Suprapubic skin (tissue), 4 donors: ENCODE measurements at regions not wholly inside any gene's neighbourhood (a gene's known extent, or its start where the extent isn't known, plus 50 kb on each side); places are given as distances from the start of the nearest gene placed in this dataset.

Source experiments
- DNase-seq, 2 donors: peaks; one replicate each; pipeline ENCODE4 v3.0.0-alpha.2; 2019; ENCODE audit warnings: low spot score in 2 of 2
- H3K27ac ChIP-seq: fragments of 200-600 bp; sonication (generic); one replicate; pipeline ENCODE4 v1.5.1; 2019
- H3K27me3 ChIP-seq: fragments of 200-600 bp; sonication (generic); one replicate; pipeline ENCODE4 v1.5.1; 2019
- H3K36me3 ChIP-seq: fragments of 200-600 bp; sonication (generic); one replicate; pipeline ENCODE4 v1.5.1; 2019
- H3K4me1 ChIP-seq: fragments of 200-600 bp; sonication (generic); one replicate; pipeline ENCODE4 v1.5.1; 2019
- H3K4me3 ChIP-seq: fragments of 200-600 bp; sonication (generic); one replicate; pipeline ENCODE4 v1.5.1; 2019; ENCODE audit warnings: mild to moderate bottlenecking
- H3K9me3 ChIP-seq: fragments of 200-600 bp; sonication (generic); one replicate; pipeline ENCODE4 v1.5.1; 2019
- EP300 ChIP-seq: sonication (generic); formaldehyde crosslinking; IDR thresholded peaks from one replicate; pipeline ENCODE4 v1.6.1; 2017; ENCODE audit warnings: antibody characterized with exemption
- POLR2A ChIP-seq, 2 donors: fragments of 450-650 bp; IDR thresholded peaks; one replicate each; pipeline ENCODE4 v1.6.1; 2017; ENCODE audit warnings: antibody characterized with exemption in 2 of 2, mild to moderate bottlenecking in 2 of 2, moderate library complexity in 2 of 2
- POLR2AphosphoS5 ChIP-seq, 3 donors: sonication (generic); formaldehyde crosslinking; IDR thresholded peaks; one replicate each; pipeline ENCODE4 v1.6.1; 2017; ENCODE audit warnings: antibody characterized with exemption in 3 of 3
- WGBS: methylation state at CpG from one replicate; pipeline ENCODE4 v1.1.5; 2018; 5-methylcytosine and 5-hydroxymethylcytosine counted together
- TF ChIP-seq, protein P1 (sequence below), 2 donors: fragments of 200-600 bp in 1 of 2; fragments of 450-650 bp in 1 of 2; sonication (generic) in 1 of 2; IDR thresholded peaks; one replicate each; pipeline ENCODE4 v1.5.1; 2016 to 2019; ENCODE audit warnings: antibody characterized with exemption in 2 of 2, mild to moderate bottlenecking in 1 of 2, moderate library complexity in 1 of 2

DNA sequence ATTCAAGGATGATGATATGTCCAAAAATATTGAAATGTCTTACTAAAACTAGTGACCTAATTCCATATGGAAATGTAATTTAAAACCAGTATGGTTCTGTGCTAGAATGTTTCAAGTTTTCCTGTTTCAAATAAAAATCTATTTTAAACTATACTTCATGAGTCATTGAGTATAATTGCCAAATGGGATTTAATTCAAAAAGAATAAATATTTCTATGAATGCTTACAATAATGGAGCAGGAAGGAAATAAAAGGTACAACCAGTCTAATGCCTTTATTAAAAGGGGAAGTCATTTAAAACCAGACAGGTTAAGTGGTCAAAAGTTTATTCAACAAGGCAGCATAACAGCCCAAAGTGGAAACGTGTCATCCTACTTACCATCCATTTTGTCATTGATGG is 2347.1 kb downstream of the PCDH7 start:
- 25% methylated on average over 1 of the region's 1 CpG for WGBS
- Histone ChIP-seq H3K9me3 (peaks cover 8% of the 10 kb centered on the region), H3K4me3 (no peak overlapping the region), H3K4me1 (peaks cover under 1% of the 10 kb centered on the region), H3K36me3 (no peaks in the 10 kb centered on the region), H3K27me3 (no peaks in the 10 kb centered on the region), H3K27ac (no peak overlapping the region)
- no peak for TF ChIP-seq EP300
- TF ChIP-seq POLR2A (IDR thresholded peaks at IDR 0.05), result no peak
- TF ChIP-seq POLR2AphosphoS5 (IDR thresholded peaks at IDR 0.05), result no peak
- TF ChIP-seq, protein P1, sequence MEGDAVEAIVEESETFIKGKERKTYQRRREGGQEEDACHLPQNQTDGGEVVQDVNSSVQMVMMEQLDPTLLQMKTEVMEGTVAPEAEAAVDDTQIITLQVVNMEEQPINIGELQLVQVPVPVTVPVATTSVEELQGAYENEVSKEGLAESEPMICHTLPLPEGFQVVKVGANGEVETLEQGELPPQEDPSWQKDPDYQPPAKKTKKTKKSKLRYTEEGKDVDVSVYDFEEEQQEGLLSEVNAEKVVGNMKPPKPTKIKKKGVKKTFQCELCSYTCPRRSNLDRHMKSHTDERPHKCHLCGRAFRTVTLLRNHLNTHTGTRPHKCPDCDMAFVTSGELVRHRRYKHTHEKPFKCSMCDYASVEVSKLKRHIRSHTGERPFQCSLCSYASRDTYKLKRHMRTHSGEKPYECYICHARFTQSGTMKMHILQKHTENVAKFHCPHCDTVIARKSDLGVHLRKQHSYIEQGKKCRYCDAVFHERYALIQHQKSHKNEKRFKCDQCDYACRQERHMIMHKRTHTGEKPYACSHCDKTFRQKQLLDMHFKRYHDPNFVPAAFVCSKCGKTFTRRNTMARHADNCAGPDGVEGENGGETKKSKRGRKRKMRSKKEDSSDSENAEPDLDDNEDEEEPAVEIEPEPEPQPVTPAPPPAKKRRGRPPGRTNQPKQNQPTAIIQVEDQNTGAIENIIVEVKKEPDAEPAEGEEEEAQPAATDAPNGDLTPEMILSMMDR (IDR thresholded peaks at IDR 0.05), result no peak
- no peak for DNase-seq

DNA sequence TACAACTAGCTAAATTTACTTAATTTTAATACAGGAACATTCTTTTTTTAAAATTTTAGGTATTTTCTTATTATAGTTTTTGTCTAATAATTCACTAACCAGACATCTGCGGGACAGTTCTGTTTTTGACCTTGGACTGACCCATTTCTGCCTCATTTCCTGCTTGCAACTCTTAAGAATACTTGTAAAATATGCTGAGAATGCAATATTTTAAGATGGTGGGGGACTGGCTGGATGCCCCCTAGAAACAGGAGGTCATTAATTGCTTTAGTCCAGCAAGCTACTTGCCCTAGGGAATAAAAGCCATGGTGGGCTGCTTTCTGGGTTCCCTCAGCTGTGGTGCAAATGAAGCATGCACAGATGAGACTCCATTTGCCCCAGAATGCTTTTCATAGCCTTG is 2348.4 kb downstream of the PCDH7 start:
- no peak for DNase-seq
- Histone ChIP-seq H3K9me3 (peaks cover 8% of the 10 kb centered on the region), H3K4me3 (no peak overlapping the region), H3K27ac (no peak overlapping the region), H3K4me1 (no peaks in the 10 kb centered on the region), H3K27me3 (no peaks in the 10 kb centered on the region), H3K36me3 (no peaks in the 10 kb centered on the region)
- 82% methylated on average over 1 of the region's 1 CpG for WGBS
- TF ChIP-seq POLR2AphosphoS5 (IDR thresholded peaks at IDR 0.05) (no peak), POLR2A (IDR thresholded peaks at IDR 0.05) (no peak), EP300 (no peak)
- TF ChIP-seq, protein P1 (IDR thresholded peaks at IDR 0.05), result no peak

DNA sequence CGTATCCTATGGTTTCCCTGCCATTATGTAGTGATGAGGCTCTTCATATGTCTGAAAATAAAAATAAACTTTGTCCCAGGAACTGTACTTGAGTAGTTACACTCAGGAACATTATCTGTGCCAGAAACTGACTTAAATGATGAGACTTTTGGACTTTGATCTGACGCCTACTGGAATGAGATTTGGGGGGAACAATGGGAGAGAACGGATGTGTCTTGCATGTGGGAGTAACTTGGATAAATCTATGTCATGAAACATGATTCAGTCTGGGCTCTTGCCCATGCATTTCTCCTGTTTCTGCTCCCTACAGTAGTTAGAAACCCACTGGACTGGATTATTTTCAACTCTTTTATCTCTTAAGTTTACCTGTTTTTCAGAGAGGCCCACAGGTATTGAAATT is 2351.4 kb downstream of the PCDH7 start:
- DNase-seq, result no peak
- Histone ChIP-seq H3K4me3 (no peak overlapping the region), H3K9me3 (peaks cover 8% of the 10 kb centered on the region), H3K36me3 (no peaks in the 10 kb centered on the region), H3K4me1 (no peaks in the 10 kb centered on the region), H3K27me3 (no peaks in the 10 kb centered on the region), H3K27ac (no peak overlapping the region)
- WGBS, result 24% methylated on average over 3 of the region's 3 CpGs
- TF ChIP-seq EP300 (no peak), POLR2AphosphoS5 (IDR thresholded peaks at IDR 0.05) (no peak), POLR2A (IDR thresholded peaks at IDR 0.05) (no peak)
- TF ChIP-seq, protein P1 (IDR thresholded peaks at IDR 0.05), result no peak

DNA sequence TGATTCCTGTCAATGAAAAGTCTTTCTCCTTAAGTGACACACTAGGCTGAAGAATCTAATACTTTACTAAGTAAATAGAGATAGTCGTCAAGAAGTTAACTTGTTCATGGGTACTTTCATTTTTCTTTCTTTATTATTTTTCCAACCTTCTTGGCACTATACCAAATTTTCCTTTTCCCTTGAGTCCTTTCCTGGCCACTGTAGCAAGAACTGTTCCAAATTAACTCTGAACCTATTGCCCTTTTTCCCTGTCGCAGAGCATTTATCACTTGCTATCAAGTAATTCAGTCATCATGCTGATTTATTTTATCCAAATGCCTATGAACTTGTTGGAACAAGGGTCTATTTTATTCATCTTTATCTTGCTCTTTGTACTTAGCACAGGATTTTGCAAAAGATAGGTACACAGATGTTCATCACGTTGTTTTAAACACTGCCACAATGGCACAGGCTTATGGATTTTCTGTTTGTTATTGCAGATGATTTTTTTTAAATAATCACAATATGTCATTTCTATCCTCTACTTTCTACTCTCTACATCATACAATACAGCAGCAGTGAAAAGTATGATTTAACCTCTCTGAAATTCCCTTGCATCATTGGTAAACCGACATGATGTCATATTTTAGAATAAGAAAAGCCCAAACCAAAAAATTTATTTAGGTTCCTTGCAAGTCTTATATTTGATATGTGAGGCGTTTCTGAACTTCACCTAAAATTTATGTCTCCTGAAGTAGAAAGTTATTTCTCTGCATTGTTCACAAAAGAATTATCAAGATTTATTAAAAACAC is 2352.3 kb downstream of the PCDH7 start:
- Histone ChIP-seq H3K4me3 (no peak overlapping the region), H3K36me3 (no peaks in the 10 kb centered on the region), H3K27me3 (no peaks in the 10 kb centered on the region), H3K27ac (no peak overlapping the region), H3K4me1 (no peaks in the 10 kb centered on the region), H3K9me3 (peaks cover 8% of the 10 kb centered on the region)
- TF ChIP-seq, protein P1 (IDR thresholded peaks at IDR 0.05), result no peak
- TF ChIP-seq EP300, result no peak
- no peak for TF ChIP-seq POLR2A (IDR thresholded peaks at IDR 0.05)
- TF ChIP-seq POLR2AphosphoS5 (IDR thresholded peaks at IDR 0.05), result no peak
- no peak for DNase-seq
- 31% methylated on average over 5 of the region's 5 CpGs for WGBS

DNA sequence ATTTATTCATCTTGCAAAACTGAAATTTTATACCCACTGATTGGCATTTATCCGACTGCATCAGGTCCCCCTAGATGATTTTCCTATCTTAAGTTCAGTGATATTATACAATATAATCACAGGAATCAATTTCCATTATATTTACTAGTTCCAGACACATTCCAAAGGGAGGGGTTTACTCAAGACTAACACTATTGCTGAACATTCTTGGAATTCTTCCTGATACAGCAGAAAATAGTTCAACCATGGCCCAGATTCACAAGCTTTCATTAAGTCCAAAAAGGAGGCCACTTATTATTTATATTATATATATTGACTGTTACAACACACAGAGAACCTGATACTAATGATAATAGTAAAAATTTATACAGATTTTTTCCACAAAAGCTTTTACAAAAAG is 2353.6 kb downstream of the PCDH7 start:
- WGBS, result 76% methylated on average over 1 of the region's 1 CpG
- H3K36me3 ChIP-seq, result no peaks in the 10 kb centered on the region
- no peak overlapping the region for H3K27ac ChIP-seq
- DNase-seq, result no peak
- H3K4me3 ChIP-seq, result no peak overlapping the region
- H3K27me3 ChIP-seq, result no peaks in the 10 kb centered on the region
- no peaks in the 10 kb centered on the region for H3K4me1 ChIP-seq
- H3K9me3 ChIP-seq, result peaks cover 8% of the 10 kb centered on the region
- no peak for TF ChIP-seq POLR2AphosphoS5 (IDR thresholded peaks at IDR 0.05)
- TF ChIP-seq, protein P1 (IDR thresholded peaks at IDR 0.05), result no peak
- no peak for TF ChIP-seq POLR2A (IDR thresholded peaks at IDR 0.05)
- TF ChIP-seq EP300, result no peak
